Muscle layer of duodenum (tissue), 2 donors: ENCODE measurements at regions not wholly inside any gene's neighbourhood (a gene's known extent, or its start where the extent isn't known, plus 50 kb on each side); places are given as distances from the start of the nearest gene placed in this dataset.

Source experiments
- H3K27ac ChIP-seq: one replicate; pipeline ENCODE4 v1.7.0; 2013; ENCODE audit warnings: mild to moderate bottlenecking, low read length
- H3K27me3 ChIP-seq: one replicate; pipeline ENCODE4 v1.7.0; 2013; ENCODE audit warnings: low read depth, mild to moderate bottlenecking, control low read depth, low read length
- H3K36me3 ChIP-seq, 2 donors: one replicate each; pipeline ENCODE4 v1.7.0; 2013; ENCODE audit warnings: low read length in 2 of 2, control low read depth in 1 of 2, mild to moderate bottlenecking in 1 of 2; ENCODE audit not compliant: insufficient read depth in 2 of 2, control insufficient read depth in 1 of 2
- H3K4me1 ChIP-seq, 2 donors: one replicate each; pipeline ENCODE4 v1.7.0; 2013; ENCODE audit warnings: low read length in 2 of 2, mild to moderate bottlenecking in 2 of 2, control low read depth in 1 of 2, moderate library complexity in 1 of 2; ENCODE audit not compliant: insufficient read depth in 2 of 2, control insufficient read depth in 1 of 2
- H3K4me3 ChIP-seq, 2 donors: one replicate each; pipeline ENCODE4 v1.7.0; 2013; ENCODE audit warnings: low read length in 2 of 2, low read depth in 1 of 2, mild to moderate bottlenecking in 1 of 2
- H3K9me3 ChIP-seq, 2 donors: one replicate each; pipeline ENCODE4 v1.7.0; 2013; ENCODE audit warnings: low read length in 2 of 2, control low read depth in 1 of 2, mild to moderate bottlenecking in 1 of 2; ENCODE audit not compliant: control insufficient read depth in 1 of 2
- donor health status: healthy.

GRCh38 chr2:2738276-2738675 is 407.2 kb upstream of the MYT1L start:
- Histone ChIP-seq H3K9me3 (no peaks in the 10 kb centered on the region), H3K4me1 (peaks cover 0 to under 1% of the 10 kb centered on the region in 2 donors), H3K27me3 (no peaks in the 10 kb centered on the region), H3K27ac (no peak overlapping the region), H3K36me3 (no peaks in the 10 kb centered on the region), H3K4me3 (no peak overlapping the region)

- Histone ChIP-seq H3K27me3 (no peaks in the 10 kb centered on the region), H3K36me3 (no peaks in the 10 kb centered on the region), H3K4me3 (no peak overlapping the region), H3K4me1 (no peaks in the 10 kb centered on the region), H3K27ac (no peak overlapping the region), H3K9me3 (no peaks in the 10 kb centered on the region)
Measured at GRCh38 chr2:2735041-2735440, 404.0 kb upstream of the MYT1L start.

DNA sequence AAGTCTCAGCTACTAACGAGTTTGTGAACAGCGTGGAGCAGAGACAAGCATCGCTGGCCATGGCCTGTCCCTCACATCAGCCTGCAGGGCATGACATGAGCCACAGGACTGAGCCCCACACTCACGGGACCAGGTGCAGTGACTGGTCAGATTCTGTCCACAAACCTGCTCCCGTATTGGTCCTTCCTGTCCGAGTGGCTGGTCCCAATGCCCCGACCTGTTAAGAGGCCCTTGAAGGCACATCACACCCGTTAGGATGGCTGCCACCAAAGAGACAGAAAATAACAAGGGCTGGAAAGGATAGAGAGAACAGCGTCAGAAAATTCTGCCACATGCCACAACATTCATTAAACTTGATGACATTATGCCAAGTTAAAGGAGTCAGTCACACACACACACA is 403.2 kb upstream of the MYT1L start:
- no peak overlapping the region for H3K27ac ChIP-seq
- no peaks in the 10 kb centered on the region for H3K9me3 ChIP-seq
- H3K27me3 ChIP-seq: no peaks in the 10 kb centered on the region
- no peak overlapping the region for H3K4me3 ChIP-seq
- H3K4me1 ChIP-seq: no peaks in the 10 kb centered on the region
- no peaks in the 10 kb centered on the region for H3K36me3 ChIP-seq

- Histone ChIP-seq H3K4me1 (no peaks in the 10 kb centered on the region), H3K4me3 (no peak overlapping the region), H3K9me3 (no peaks in the 10 kb centered on the region), H3K27me3 (no peaks in the 10 kb centered on the region), H3K36me3 (no peaks in the 10 kb centered on the region), H3K27ac (no peak overlapping the region)
Measured at GRCh38 chr2:2733818-2734217, 402.7 kb upstream of the MYT1L start.

- Histone ChIP-seq H3K9me3 (no peaks in the 10 kb centered on the region), H3K36me3 (no peaks in the 10 kb centered on the region), H3K4me1 (no peaks in the 10 kb centered on the region), H3K27me3 (no peaks in the 10 kb centered on the region), H3K27ac (no peak overlapping the region), H3K4me3 (no peak overlapping the region)
Measured at GRCh38 chr2:2732331-2733119, 401.4 kb upstream of the MYT1L start.

DNA sequence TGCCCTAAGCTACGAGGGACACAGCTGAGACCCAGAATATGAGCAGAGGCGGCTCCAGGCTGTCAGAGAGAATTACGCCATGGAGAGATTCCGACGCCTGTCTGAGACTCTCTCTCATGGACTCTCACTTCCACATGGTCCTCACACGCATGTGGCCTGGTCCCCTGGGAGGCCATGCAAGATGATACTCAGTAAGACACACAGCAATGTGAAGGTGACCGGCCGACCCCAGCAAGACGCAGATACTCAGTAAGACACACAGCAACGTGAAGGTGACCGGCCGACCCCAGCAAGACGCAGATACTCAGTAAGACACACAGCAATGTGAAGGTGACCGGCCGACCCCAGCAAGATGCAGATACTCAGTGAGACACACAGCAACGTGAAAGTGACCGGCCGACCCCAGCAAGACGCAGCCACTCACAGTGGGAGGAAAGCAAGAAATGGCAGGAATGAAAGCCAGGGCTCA is 400.8 kb upstream of the MYT1L start:
- no peak overlapping the region for H3K4me3 ChIP-seq
- no peaks in the 10 kb centered on the region for H3K4me1 ChIP-seq
- no peaks in the 10 kb centered on the region for H3K27me3 ChIP-seq
- H3K9me3 ChIP-seq: no peaks in the 10 kb centered on the region
- H3K27ac ChIP-seq: no peak overlapping the region
- no peaks in the 10 kb centered on the region for H3K36me3 ChIP-seq

- no peak overlapping the region for H3K27ac ChIP-seq
- H3K9me3 ChIP-seq: no peaks in the 10 kb centered on the region
- no peaks in the 10 kb centered on the region for H3K36me3 ChIP-seq
- H3K4me3 ChIP-seq: no peak overlapping the region
- H3K4me1 ChIP-seq: no peaks in the 10 kb centered on the region
- no peaks in the 10 kb centered on the region for H3K27me3 ChIP-seq
Measured at GRCh38 chr2:2731101-2731815, 400.2 kb upstream of the MYT1L start.

GRCh38 chr2:2730301-2730833 is 399.3 kb upstream of the MYT1L start:
- no peaks in the 10 kb centered on the region for H3K36me3 ChIP-seq
- H3K27ac ChIP-seq: no peak overlapping the region
- no peaks in the 10 kb centered on the region for H3K9me3 ChIP-seq
- no peaks in the 10 kb centered on the region for H3K27me3 ChIP-seq
- H3K4me3 ChIP-seq: no peak overlapping the region
- H3K4me1 ChIP-seq: no peaks in the 10 kb centered on the region

DNA sequence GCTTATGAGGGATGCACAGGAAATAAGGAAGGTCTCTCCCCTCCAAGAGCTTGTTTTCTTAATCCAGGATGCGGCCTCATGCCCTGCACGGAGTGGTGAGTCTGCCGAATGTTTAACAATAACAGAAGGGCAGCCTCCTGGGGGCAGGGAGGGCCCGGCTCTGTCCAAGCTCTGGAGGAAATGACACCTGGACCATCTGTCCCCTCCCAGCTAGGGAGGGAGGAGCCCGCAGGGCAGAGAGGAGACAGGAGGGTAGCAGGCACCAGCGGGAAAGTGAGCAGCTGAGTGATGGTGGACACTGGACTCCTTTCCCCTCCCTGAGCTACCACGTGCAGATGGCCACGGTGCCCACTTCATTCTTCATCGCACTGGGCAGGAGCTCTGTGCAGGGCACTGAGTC is 398.2 kb upstream of the MYT1L start:
- Histone ChIP-seq H3K27ac (no peak overlapping the region), H3K4me1 (no peaks in the 10 kb centered on the region), H3K4me3 (no peak overlapping the region), H3K36me3 (no peaks in the 10 kb centered on the region), H3K9me3 (no peaks in the 10 kb centered on the region), H3K27me3 (no peaks in the 10 kb centered on the region)

- Histone ChIP-seq H3K4me1 (no peaks in the 10 kb centered on the region), H3K36me3 (no peaks in the 10 kb centered on the region), H3K27ac (no peak overlapping the region), H3K9me3 (no peaks in the 10 kb centered on the region), H3K4me3 (no peak overlapping the region), H3K27me3 (no peaks in the 10 kb centered on the region)
Measured at GRCh38 chr2:2728635-2729034, 397.6 kb upstream of the MYT1L start.

- H3K36me3 ChIP-seq: no peaks in the 10 kb centered on the region
- no peaks in the 10 kb centered on the region for H3K9me3 ChIP-seq
- H3K4me3 ChIP-seq: no peak overlapping the region
- H3K4me1 ChIP-seq: no peaks in the 10 kb centered on the region
- no peak overlapping the region for H3K27ac ChIP-seq
- no peaks in the 10 kb centered on the region for H3K27me3 ChIP-seq
Measured at GRCh38 chr2:2727876-2728511, 396.9 kb upstream of the MYT1L start.
